Adrenal gland (tissue), 5 donors: ENCODE measurements at regions not wholly inside any gene's neighbourhood (a gene's known extent, or its start where the extent isn't known, plus 50 kb on each side); places are given as distances from the start of the nearest gene placed in this dataset.

Source experiments
- POLR2A ChIP-seq, 2 donors: fragments of 450-650 bp; IDR thresholded peaks; one replicate each; pipeline ENCODE4 v1.6.1; 2017; ENCODE audit warnings: antibody characterized with exemption in 2 of 2, mild to moderate bottlenecking in 2 of 2, moderate library complexity in 1 of 2
- TF ChIP-seq, protein P1 (sequence below), 6 experiments: fragments of 450-650 bp in 4 of 6; fragments of 200-600 bp in 2 of 6; sonication (generic) in 1 of 6; IDR thresholded peaks; 1 replicate in 5 of 6; 2 replicates in 1 of 6; pipeline versions ENCODE4 v1.5.1 to v1.8.0; 2016 to 2021; ENCODE audit warnings: antibody characterized with exemption in 6 of 6, mild to moderate bottlenecking in 2 of 6, moderate library complexity in 1 of 6
- donor health status: DM: no; HTN: no; CAD: no.

DNA sequence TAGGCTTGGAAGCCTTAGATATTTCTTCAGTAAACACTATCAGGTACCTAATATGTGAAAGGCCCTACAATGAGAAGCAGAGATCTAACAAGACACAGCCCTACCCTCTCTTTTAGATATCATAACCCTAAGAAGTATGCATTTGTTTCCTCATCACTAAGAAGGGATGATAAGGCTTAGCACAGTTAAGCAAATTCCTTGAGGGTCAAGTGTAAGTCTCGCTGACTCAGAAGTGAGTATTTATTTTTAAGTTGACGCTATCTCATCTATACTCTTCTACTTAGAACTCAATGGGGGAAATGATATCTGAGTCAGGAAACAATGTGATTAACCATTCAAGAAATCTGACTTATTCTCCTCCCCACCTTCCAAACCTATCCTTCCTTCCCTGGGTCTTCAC lies 149.7 kb downstream of the ESM1 start:
- TF ChIP-seq, protein P1, sequence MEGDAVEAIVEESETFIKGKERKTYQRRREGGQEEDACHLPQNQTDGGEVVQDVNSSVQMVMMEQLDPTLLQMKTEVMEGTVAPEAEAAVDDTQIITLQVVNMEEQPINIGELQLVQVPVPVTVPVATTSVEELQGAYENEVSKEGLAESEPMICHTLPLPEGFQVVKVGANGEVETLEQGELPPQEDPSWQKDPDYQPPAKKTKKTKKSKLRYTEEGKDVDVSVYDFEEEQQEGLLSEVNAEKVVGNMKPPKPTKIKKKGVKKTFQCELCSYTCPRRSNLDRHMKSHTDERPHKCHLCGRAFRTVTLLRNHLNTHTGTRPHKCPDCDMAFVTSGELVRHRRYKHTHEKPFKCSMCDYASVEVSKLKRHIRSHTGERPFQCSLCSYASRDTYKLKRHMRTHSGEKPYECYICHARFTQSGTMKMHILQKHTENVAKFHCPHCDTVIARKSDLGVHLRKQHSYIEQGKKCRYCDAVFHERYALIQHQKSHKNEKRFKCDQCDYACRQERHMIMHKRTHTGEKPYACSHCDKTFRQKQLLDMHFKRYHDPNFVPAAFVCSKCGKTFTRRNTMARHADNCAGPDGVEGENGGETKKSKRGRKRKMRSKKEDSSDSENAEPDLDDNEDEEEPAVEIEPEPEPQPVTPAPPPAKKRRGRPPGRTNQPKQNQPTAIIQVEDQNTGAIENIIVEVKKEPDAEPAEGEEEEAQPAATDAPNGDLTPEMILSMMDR (IDR thresholded peaks at IDR 0.05): no peak
- no peak for TF ChIP-seq POLR2A (IDR thresholded peaks at IDR 0.05)
